OCI-M2 (cell line): ENCODE measurements at regions not wholly inside any gene's neighbourhood (a gene's known extent, or its start where the extent isn't known, plus 50 kb on each side); places are given as distances from the start of the nearest gene placed in this dataset.

Experiments
- DNase-seq: peaks from one replicate; lab custom pipeline; 2025; ENCODE audit not compliant: unreplicated experiment; lab: John Stamatoyannopoulos, UW

DNA sequence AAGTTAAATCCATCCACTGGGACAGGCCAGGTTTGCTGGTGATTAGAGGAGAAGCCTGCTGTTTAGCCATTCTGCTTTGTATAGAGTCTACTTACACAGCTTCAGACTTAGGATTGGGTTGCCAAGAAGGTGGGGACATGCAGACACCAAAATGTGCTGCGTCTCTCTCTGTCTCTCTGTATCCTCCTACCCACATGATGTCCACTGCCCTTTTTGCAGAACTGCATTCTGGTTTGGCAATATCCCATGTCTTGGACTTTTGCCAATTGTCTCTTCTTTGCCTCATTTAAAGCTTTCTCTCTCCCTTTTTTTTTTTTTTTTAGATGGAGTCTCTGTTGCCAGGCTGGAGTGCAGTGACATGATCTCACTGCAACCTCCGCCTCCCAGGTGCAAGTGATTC lies 261.1 kb upstream of the FN1 start:
- DNase-seq: no peak

DNA sequence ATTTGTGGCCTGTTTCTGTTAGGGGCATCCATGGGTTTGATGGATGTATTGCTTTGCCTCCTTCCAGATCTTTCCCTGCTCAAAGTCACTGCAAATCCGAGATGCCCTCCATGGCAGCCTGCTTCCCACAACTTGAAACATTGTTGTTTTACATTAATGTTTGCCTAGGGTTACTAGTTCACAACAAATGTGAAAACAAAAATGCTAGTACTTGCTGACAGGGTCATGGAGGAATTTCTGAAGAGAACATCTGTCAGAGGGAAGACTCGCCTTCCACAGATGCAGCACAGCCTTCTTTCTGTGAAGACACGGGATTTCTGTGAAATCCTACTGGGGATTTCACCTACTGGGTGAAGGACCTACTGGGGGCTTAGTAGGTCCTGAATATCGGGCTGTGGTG lies 260.0 kb upstream of the FN1 start:
- DNase-seq: no peak

DNA sequence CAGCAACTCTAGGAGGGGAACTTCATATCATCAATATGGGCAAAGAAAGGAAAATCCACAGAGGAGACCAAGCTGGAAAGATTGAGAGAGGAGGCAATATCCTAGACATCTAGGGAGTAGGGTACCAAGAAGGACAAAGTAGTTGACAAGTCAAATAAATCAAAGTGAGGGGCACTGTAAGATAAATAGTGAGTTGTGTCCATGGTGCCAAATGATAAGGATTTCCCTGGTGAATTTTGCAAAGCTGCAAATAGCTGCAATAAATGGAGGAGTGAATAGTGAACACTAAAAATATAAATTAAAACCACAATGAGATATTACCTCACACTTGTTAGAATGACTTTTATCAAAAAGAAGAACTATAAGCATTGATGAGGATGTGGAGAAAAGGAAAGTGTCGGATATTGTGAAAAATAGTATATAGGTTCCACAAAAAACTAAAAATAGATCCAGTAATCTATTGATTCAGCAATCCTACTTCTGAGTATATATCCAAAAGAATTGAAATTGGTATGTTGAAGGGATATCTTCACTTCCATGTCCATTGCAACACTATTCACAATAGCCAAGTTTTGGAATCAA lies 258.2 kb upstream of the FN1 start:
- DNase-seq: no peak

DNA sequence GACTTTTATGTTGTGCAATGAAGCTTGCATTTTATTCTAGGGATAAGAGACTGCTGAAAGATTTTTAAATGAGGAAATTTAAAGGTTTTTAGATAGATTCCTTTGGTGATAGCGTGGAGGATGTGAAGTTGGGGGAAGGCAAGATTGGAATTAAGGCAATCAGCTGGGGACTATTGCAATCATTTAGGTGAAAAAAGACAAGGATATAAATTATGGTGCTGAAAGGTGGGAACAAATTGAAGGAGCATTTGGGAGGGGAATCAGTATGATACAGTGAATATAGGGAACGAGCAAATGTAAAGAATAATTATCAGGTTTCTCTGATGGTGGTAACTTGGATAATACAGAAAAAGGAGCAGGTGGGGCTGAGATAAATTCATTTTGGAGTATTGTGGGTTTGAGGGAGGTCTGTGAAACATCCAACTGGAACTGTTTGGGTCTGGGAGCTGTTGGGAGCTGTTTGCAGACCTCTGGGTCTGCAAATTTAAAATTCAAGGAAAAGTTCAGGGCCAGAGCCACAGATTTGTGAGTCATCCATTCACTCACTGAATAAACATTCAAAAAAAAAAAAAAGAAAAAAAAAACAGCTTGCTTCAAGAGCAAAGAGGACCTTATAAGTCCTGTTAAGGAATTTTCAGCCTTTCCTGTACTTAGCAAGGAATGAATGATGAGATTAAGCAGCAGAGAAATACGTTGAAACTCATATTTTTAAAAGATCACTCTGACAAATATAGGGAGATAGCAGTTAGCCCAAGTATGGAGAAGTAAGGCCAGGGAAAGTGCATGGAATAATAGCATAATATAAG lies 257.5 kb upstream of the FN1 start:
- DNase-seq: no peak

DNA sequence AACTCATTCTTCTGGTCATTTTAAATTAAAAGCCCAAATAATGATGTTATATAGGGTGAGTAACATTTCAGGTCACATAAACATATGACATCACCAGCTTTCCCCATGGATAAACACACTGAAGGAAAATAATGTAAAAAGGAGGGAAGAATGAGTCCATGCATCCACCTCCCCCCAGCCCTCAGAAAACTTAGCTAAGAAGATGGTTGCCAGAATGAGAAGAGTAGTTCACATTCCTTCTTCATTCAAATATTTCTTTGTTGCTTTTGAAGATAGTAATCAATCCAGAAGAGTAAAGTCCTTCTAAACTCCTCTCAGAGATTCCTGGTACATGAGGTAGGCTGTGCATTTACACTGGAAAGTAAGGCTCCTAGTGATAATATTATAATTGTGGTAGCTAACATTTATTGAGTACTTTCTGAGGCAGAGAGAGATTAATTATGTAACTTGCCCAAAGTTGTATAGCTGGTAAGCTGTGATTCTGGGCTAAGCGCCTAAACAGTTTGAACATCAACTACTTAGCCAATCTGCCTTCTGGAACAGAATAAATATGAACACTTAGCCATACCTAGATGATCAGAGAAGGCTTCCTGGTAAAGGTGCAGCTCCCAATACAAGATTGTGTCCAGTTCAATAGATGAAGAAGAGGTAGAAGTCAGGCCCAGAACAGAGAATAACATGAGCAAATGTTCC lies 256.7 kb upstream of the FN1 start:
- DNase-seq: no peak

DNA sequence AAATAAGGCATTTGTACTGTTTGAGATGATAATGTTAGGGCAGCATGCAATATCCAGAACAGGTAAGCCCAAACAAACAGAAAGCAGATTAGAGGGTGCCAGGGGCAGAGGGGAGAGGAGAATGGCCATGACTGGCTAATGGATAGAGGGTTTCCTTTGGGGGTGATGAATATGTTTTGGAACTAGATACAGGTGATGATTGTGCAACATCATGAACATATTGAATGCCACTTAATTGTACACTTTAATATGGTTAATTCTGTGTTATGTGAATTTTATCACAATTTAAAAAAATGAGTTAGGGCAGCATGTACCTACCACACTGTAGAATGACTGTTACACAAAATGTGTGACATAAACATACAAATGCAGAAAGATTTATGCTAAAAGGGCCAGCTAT lies 255.5 kb upstream of the FN1 start:
- no peak for DNase-seq

DNA sequence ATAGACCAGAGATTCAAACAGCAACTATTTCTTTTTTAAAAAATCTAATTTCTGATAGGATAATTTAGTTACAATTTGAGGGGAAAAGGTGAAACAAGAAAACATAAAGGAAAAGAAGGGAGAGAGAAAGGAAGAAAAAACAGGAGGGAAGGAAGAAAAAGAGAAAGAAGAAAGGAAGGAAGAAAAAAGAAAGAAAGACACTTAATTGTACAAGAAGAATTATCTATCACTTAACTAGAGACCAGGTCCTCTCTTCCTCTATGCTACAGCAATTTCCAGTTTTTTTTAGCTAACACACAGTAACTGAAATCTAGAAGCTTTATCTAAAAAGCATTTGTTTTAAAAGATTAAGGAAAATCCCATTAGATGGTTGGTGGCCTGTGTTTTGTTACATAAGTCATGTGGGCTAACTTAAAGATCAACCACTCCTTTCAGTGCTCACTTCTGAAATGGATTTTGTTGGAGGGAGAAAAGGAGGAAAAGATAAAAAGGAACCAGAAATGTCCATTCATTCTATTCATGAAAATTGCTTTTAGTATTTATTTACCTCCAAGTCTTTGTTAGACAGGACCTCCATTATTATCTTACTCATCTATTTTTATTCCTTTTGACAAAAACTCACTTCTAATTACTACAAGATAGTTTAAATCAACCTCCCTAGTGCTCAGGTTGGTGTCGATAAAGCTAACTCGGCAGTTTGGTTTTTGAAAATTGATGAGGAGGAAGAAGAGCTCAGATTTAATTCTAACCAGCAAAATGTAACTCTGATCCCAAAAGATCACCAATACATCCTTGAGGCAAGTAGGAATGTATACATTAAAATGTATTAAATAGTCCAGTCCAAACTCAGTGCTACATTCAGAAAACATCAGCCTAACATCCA lies 251.5 kb upstream of the FN1 start:
- no peak for DNase-seq

DNA sequence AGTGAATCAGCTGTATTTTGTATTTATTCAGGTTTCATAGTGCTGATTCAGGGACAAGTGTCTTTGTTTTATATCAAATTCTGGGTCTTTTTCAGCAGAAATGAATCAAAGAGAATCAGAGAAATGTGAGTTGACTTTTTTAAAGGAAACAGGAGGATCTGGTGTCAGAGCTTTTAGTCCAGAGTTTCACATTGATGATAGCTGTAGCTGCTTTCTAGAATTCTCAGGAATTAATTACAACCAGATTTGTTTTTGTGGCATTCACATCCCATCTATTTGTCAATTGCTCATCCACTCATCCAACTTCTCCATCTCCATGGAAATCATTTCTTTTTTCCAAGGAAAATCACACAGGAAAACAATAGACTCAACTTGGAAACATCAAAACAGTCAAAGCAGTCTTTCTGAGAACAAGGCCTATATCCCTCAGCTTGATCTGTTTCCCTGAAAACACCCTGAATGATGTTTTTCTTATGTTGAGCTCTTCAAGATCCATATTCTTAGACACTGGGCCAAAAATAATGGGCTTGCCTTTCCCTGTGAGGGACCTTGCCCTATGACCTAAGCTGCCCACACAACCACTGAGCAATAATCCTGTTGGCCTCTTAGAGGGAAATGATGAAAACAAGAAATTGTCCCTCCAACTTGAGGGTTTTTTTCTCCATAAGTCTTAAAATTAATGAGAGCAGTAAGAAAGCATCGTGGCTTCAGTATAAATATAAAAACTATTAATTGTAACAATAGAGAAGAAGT lies 249.5 kb upstream of the FN1 start:
- no peak for DNase-seq

DNA sequence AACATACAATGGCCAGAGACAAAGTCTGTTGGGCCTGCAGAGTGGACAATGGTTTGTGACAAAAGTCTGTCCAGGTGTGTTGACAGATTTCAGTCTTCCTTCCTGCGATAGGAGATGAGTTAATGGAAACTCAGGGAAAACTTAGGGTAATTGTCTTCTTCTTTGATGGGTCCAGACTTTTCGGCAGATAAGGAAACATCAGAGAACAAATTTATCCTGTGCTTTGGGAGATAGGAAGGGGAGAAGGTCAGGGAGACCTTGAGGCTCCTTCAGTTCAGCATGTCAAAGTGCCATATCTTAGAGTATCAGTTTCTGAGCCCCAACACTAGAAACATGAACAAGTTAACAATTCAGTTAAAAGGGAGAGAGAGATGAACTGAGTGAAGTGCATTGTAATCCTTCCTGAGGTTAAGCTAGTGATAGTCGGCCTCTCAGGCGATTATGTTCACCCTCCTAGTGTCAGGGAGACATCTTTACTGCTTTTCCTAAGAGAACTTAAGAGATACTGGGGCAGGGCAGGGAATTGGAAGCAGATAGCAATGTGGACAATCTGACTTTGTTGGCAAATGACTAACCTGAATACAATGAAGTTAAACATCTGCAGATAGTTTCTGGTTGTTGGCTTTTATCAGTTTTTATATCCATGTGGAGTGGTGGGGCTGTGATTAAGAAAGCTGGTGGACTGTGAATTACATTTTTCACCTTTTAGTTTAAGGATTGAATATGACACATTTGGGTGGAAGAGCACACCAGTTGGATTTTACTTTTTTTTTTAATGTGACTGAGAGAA lies 248.8 kb upstream of the FN1 start:
- DNase-seq: no peak

DNA sequence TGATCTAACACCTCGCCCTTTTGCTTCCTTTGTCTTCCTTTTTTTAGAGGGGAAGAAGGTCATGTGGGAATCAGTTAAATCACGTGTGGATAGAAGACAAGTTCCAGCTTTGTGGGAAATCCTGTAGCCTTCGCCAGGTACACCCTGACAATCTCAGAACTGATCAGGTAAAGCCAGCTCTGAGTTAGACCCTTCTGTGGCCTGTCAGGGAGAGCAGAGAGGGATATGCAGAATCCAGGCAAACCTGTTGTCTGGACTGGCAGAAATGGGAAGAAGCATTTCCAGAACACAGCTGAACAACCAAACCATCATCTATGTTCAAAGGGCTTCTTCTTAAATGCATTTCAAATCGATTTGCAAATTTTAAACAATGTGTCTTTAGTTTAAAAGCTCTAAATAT lies 247.4 kb upstream of the FN1 start:
- DNase-seq: no peak

DNA sequence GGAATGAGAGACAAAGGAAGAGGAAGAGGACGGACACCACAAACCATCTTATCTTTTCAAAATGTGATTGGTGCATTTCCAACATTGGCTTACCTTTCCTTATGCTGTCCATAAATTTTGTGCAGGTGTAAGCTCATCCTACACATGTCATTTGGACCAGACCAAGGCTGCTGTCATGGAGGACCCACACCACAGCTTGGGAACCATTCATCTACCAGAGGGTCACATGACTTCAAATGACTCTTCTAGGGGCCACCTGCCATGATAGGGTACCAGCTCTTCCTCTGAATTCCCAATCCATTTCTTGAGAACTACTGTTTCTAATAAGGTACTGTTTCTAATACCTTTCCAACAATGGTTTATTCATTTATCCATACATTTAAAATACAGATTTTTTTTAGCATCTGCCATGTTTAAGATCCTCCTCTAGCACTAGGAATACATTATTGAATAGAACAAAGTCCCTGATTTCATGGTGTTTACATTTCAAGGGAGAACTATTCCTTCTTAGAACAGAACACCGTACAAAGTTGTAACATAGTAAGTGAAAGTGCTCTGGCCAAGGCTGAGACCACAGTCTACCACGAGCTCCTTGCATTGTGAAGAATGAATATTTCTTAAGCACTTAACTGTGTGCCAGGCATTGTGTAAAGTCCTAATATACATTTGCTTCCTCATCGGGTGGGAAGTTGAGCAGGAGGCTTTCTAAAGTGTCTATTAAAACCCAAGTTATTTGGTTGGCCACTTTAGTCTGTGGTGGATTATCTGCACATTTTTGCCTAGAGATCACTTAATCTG lies 246.1 kb upstream of the FN1 start:
- no peak for DNase-seq

DNA sequence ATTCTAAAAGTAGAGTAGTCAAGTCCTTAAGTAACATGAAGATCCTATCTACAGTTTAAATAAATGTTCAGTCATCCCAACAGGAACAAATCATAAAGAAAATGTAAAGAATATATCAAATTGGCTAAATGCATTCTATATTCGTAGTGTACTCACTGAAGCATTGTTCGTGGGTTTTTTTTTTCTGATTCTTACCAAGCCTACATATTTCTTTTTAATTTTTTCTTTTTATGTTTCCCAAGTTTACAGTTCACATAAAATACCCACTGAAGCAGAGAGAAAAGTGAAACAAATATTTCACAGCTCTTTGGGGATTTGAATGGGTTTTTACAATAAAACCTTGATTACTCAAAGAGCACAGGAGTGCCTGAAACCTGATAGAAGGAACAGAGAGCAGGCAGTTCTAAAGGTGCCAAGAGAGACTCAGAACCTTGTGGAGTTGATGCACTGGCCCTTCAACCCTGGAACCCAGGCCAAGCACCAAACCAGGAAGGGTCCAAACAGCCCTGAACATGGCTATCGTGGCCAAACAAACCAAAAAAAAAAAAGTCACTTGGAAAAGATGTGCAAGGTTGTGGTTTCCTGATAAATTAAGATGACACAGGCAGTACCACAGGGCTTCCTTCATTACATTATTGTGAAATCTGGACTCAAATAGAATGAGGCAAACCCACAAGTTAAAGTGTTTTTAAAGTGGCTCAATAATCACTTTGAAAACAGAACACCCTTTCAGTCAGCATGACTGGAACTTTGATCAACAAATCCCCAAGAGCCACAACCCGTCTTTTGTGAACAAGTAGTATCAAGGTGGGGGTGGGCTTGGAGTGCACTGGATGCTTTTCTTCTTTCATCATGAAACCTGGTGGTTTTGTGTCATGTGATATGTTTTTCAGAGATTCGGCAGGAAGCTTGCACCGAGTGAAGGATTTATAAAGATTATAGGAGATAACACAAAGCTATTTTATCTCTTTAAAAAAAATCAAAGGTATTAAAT lies 245.0 kb upstream of the FN1 start:
- DNase-seq: no peak

DNA sequence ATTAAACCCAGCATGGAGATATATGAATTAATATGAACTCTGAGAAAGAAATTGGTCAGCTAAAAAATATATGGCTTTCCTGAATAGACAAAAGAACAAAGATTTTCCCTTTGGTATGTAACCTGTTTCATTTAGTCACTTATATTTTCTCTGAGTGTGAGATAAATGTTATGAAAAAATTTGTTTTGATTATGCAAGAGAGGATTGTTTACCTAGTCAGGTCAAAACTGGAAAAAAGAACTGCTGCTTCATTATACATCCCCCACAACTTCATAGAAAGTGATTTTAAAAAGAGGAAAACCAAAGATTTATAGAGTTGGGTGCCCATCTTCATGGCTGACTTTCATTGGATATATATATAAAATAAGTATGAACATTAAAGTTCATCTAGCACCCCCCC lies 242.2 kb upstream of the FN1 start:
- DNase-seq: no peak

DNA sequence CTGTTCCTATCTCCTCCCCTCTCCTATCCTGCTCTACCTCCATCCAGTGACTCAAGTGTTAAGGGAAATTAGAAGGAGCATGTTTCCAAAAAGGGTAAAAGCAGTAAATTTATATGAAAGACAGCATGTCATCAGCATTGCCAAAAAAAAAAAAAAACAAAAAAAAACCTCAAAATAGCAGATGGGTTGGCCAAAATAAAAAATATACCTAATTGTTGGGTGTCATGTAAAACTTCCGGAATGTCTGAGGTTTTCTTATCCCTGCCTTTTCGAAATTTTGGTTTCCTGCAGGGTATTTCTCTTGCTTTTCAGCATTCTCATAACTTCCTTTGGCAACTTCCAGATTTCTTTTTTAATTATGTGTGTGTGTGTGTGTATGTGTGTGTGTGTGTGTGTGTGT lies 241.6 kb upstream of the FN1 start:
- no peak for DNase-seq

DNA sequence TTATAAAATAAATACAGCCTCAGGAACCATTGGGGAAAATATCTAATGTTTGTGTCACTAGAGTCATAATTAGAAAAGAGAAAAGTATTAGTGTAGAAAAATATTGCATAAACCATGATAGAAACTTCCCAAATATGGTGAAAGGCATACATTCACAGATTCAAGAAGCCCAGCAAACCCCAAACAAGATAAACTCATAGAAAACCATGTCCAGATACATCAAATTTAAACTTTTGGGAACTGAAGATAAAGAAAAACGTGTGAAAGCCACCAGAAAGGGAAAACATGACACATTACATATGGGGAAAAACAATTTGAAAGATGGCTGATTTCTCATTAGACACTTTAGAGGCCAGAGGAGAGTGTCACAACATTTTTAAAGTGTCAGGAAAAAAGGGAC lies 236.5 kb upstream of the FN1 start:
- no peak for DNase-seq

DNA sequence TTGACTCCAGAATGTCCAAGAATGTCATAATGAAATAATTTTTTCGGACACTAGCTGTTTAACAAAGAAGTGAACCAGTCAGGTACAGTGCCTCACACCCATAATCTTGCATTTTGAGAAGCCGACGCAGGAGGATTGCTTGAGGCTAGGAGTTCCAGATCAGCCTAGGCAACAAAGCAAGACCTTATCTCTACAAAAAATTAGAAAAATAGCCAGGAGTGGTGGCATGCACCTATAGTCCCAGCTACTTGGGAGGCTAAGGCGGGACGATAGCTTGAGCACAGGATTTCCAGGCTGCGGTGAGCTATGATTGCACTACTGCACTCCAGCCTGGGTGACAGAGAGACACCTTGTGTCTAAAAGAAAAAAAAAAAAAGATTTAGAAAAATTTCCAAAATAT lies 235.8 kb upstream of the FN1 start:
- DNase-seq: no peak

DNA sequence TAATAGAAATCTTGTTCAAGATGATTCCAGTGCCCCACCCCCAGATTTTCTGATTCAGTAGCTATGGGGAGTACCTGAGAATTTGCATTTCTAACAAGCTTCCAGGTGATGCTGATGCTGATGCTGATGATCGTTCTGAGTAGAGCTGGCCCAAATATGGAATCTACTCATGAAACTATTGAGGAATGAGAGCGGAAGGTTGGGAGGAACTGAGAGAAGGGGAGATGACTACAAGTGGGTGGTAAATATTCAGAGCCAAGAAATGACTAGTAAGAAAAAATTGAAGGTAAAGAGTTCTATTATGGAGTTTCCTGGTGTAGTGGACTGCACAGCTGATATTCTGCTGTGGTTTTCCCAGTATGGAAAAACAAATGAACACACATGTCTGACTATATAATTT lies 235.4 kb upstream of the FN1 start:
- no peak for DNase-seq

DNA sequence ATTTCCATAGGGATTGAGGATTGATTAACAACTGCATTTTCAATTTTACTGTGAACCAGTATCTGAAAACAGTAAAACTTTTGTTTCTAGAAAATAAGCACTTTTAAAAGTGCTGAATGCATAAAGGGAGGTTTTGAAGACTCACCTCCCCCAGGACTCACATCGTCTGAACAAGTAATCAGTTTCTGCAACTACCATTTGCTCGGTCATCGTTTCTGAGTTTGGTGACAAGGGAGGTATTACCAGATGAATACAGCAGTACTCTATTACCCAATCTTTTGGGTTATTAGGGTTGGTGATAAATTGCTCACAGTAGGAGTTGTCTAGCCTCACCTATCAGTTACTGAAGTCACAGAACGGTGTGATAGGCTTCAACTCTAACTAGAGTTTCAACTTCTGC lies 234.5 kb upstream of the FN1 start:
- no peak for DNase-seq
